A549 (cell line): ENCODE measurements at regions not wholly inside any gene's neighbourhood (a gene's known extent, or its start where the extent isn't known, plus 50 kb on each side); places are given as distances from the start of the nearest gene placed in this dataset.

Experiments used
- ATAC-seq, 2 experiments: fragments of 200-7000 bp in 1 of 2; fragments of >200 bp in 1 of 2; cut with Nextera tagmentation in 1 of 2; cut with Tn5 transposase in 1 of 2; 3 replicates each; pipeline versions ENCODE4 v1.8.0 to v1.9.1; 2018 to 2020; ENCODE audit warnings: mild to moderate bottlenecking in 1 of 2, moderate library complexity in 1 of 2
- CTCF ChIA-PET: fragments of 300-600 bp; sonication (Branson Sonifier 250); formaldehyde crosslinking; extraction: SDS; loops from one replicate; lab custom pipeline; 2021; ENCODE audit warnings: antibody characterized with exemption, inconsistent platforms; lab: Yijun Ruan, JAX
- POLR2A ChIA-PET: fragments of 350-600 bp; formaldehyde crosslinking; extraction: SDS; loops from one replicate; lab custom pipeline; 2021; ENCODE audit warnings: antibody characterized with exemption, inconsistent platforms; lab: Yijun Ruan, JAX
- DNase-seq, 2 experiments: peaks; one replicate each; pipeline versions ENCODE4 v3.0.0 to v3.0.0-alpha.2; 2011 to 2016; ENCODE audit warnings: low read depth in 1 of 2, low spot score in 1 of 2
- FAIRE-seq: peaks from 2 replicates; lab custom pipeline; 2011; peaks lifted over from hg19 to GRCh38; lab: Jason Lieb, UNC
- H3K27ac ChIP-seq, 2 experiments: fragments of >200 bp; sonication (Bioruptor Twin); formaldehyde crosslinking; 3 replicates each; pipeline ENCODE4 v1.5.1; 2016 to 2017
- H3K4me1 ChIP-seq: fragments of >200 bp; sonication (Bioruptor Twin); formaldehyde crosslinking; 3 replicates; pipeline ENCODE4 v1.6.1; 2016
- H3K4me2 ChIP-seq: fragments of >200 bp; sonication (Bioruptor Twin); formaldehyde crosslinking; 3 replicates; pipeline ENCODE4 v1.6.1; 2016
- H3K4me3 ChIP-seq: fragments of >200 bp; sonication (Bioruptor Twin); formaldehyde crosslinking; 3 replicates; pipeline ENCODE4 v1.5.1; 2016
- H3K9me3 ChIP-seq: fragments of >200 bp; sonication (Bioruptor Twin); formaldehyde crosslinking; 3 replicates; pipeline ENCODE4 v1.6.1; 2016
- CHD4 ChIP-seq: fragments of 200-600 bp; sonication (generic); IDR thresholded peaks from 2 replicates; pipeline ENCODE4 v1.6.1; 2016; ENCODE audit warnings: antibody characterized with exemption, mild to moderate bottlenecking, borderline replicate concordance
- ESRRA ChIP-seq: fragments of 150-350 bp; IDR thresholded peaks from 2 replicates; pipeline ENCODE4 v1.6.1; 2014; ENCODE audit warnings: mild to moderate bottlenecking, low read length, borderline replicate concordance
- JUN ChIP-seq, 2 experiments: fragments of >200 bp; sonication (Bioruptor Twin); formaldehyde crosslinking; IDR thresholded peaks; 2 replicates in 1 of 2; 3 replicates in 1 of 2; pipeline ENCODE4 v1.6.1; 2016 to 2017
- KDM1A ChIP-seq: fragments of 200-600 bp; sonication (generic); IDR thresholded peaks from 2 replicates; pipeline ENCODE4 v1.6.1; 2016; ENCODE audit warnings: low read depth, mild to moderate bottlenecking
- MAFK ChIP-seq: fragments of 450-650 bp; IDR thresholded peaks from 2 replicates; pipeline ENCODE4 v1.6.1; 2014; ENCODE audit not compliant: partially characterized antibody
- NPAS2 ChIP-seq: fragments of 250-450 bp; sonication (Bioruptor Pico); IDR thresholded peaks from 2 replicates; pipeline ENCODE4 v1.8.0; 2022; ENCODE audit warnings: mild to moderate bottlenecking, moderate library complexity, borderline replicate concordance
- NR3C1 ChIP-seq: fragments of >200 bp; sonication (Bioruptor Twin); formaldehyde crosslinking; IDR thresholded peaks from 3 replicates; pipeline ENCODE4 v1.6.1; 2017
- RAD21 ChIP-seq, 2 experiments: fragments of >200 bp in 1 of 2; sonication (Bioruptor Twin) in 1 of 2; formaldehyde crosslinking in 1 of 2; IDR thresholded peaks in 1 of 2; conservative IDR thresholded peaks in 1 of 2; 2 replicates in 1 of 2; 3 replicates in 1 of 2; pipeline ENCODE4 v1.6.1; 2012 to 2018; ENCODE audit warnings: inconsistent platforms in 1 of 2
- RFX5 ChIP-seq: fragments of 450-650 bp; IDR thresholded peaks from 2 replicates; pipeline ENCODE4 v1.7.1; 2014; ENCODE audit warnings: antibody characterized with exemption, mild to moderate bottlenecking, moderate library complexity
- SREBF2 ChIP-seq: fragments of 450-650 bp; IDR thresholded peaks from 2 replicates; pipeline ENCODE4 v1.6.1; 2014; ENCODE audit warnings: mild to moderate bottlenecking, moderate library complexity
- TFCP2L1 ChIP-seq: fragments of 250-450 bp; sonication (Bioruptor Pico); IDR thresholded peaks from 2 replicates; pipeline ENCODE4 v1.5.0; 2021; ENCODE audit warnings: mild to moderate bottlenecking
- ZC3H11A ChIP-seq: fragments of 450-650 bp; IDR thresholded peaks from 2 replicates; pipeline ENCODE4 v1.6.1; 2014; ENCODE audit warnings: antibody characterized with exemption, mild to moderate bottlenecking
- ZFP36 ChIP-seq: fragments of 450-650 bp; IDR thresholded peaks from 2 replicates; pipeline ENCODE4 v1.6.1; 2014; ENCODE audit warnings: borderline replicate concordance; ENCODE audit not compliant: partially characterized antibody
- WGBS: methylation state at CpG from one replicate; pipeline ENCODE4 v1.1.6; 2017; ENCODE audit errors: missing lambda C conversion rate; 5-methylcytosine and 5-hydroxymethylcytosine counted together
- TF ChIP-seq, protein P1 (sequence below): IDR thresholded peaks from 2 replicates; pipeline ENCODE4 v1.6.1; 2012
- TF ChIP-seq, protein P2 (sequence below): fragments of 250-450 bp; sonication (Bioruptor Pico); IDR thresholded peaks from 2 replicates; pipeline ENCODE4 v1.5.0; 2020; ENCODE audit warnings: low read depth, mild to moderate bottlenecking, moderate library complexity
- TF ChIP-seq, protein P3 (sequence below): IDR thresholded peaks from 2 replicates; pipeline ENCODE4 v1.6.1; 2012
- TF ChIP-seq, protein P4 (sequence below): fragments of 150-350 bp; IDR thresholded peaks from 2 replicates; pipeline ENCODE4 v1.6.1; 2014; ENCODE audit warnings: low read depth, mild to moderate bottlenecking, low read length
- TF ChIP-seq, protein P5 (sequence below): fragments of >200 bp; sonication (Bioruptor Twin); formaldehyde crosslinking; IDR thresholded peaks from 3 replicates; pipeline ENCODE4 v1.5.1; 2016

DNA sequence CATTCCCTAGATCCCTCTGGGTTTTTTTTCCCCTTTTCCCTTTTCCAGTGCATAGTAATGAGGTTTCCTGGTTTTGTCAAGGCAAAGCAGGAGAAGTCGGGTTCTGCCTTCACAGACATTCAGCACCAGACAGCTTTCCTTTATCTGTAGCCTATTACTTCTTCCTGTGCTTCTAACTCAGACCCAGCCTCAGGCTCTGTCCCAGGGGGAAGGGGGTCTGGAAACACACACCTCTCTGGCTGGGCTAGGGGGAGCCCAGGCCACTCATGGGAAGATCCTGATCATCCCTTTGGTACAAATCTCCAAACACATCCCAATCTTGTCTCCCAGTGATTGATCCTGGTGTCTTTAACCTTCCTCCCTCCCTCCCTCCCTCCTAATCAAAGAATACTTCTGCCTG is 656.4 kb downstream of the LMO4 start:
- H3K9me3 ChIP-seq = no peaks in the 10 kb centered on the region
- POLR2A ChIA-PET = no interaction called here
- no peak overlapping the region for H3K4me3 ChIP-seq
- H3K4me1 ChIP-seq = no peaks in the 10 kb centered on the region
- ATAC-seq = no peak
- FAIRE-seq = no peak
- no peak overlapping the region for H3K4me2 ChIP-seq
- CTCF ChIA-PET = interaction anchor here (0.6 kb wide), 1 partner anchor 104 kb away, joined by 3 read pairs; no protein-coding TSS in a partner anchor
- no peak for DNase-seq
- TF ChIP-seq, protein P1, sequence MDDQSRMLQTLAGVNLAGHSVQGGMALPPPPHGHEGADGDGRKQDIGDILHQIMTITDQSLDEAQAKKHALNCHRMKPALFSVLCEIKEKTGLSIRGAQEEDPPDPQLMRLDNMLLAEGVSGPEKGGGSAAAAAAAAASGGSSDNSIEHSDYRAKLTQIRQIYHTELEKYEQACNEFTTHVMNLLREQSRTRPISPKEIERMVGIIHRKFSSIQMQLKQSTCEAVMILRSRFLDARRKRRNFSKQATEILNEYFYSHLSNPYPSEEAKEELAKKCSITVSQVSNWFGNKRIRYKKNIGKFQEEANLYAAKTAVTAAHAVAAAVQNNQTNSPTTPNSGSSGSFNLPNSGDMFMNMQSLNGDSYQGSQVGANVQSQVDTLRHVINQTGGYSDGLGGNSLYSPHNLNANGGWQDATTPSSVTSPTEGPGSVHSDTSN = no peak
- TF ChIP-seq ZC3H11A (no peak), RFX5 (no peak), KDM1A (no peak), NR3C1 (no peak), NPAS2 (no peak), CHD4 (no peak), JUN (IDR thresholded peaks at IDR 0.05) (no peak), TFCP2L1 (CRISPR knock-in tag) (no peak), ESRRA (no peak), SREBF2 (no peak)
- TF ChIP-seq, protein P2, sequence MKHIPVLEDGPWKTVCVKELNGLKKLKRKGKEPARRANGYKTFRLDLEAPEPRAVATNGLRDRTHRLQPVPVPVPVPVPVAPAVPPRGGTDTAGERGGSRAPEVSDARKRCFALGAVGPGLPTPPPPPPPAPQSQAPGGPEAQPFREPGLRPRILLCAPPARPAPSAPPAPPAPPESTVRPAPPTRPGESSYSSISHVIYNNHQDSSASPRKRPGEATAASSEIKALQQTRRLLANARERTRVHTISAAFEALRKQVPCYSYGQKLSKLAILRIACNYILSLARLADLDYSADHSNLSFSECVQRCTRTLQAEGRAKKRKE (CRISPR knock-in tag) = no peak
- TF ChIP-seq, protein P3, sequence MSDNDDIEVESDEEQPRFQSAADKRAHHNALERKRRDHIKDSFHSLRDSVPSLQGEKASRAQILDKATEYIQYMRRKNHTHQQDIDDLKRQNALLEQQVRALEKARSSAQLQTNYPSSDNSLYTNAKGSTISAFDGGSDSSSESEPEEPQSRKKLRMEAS = no peak
- TF ChIP-seq, protein P4, sequence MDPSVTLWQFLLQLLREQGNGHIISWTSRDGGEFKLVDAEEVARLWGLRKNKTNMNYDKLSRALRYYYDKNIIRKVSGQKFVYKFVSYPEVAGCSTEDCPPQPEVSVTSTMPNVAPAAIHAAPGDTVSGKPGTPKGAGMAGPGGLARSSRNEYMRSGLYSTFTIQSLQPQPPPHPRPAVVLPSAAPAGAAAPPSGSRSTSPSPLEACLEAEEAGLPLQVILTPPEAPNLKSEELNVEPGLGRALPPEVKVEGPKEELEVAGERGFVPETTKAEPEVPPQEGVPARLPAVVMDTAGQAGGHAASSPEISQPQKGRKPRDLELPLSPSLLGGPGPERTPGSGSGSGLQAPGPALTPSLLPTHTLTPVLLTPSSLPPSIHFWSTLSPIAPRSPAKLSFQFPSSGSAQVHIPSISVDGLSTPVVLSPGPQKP = no peak
- TF ChIP-seq, protein P5, sequence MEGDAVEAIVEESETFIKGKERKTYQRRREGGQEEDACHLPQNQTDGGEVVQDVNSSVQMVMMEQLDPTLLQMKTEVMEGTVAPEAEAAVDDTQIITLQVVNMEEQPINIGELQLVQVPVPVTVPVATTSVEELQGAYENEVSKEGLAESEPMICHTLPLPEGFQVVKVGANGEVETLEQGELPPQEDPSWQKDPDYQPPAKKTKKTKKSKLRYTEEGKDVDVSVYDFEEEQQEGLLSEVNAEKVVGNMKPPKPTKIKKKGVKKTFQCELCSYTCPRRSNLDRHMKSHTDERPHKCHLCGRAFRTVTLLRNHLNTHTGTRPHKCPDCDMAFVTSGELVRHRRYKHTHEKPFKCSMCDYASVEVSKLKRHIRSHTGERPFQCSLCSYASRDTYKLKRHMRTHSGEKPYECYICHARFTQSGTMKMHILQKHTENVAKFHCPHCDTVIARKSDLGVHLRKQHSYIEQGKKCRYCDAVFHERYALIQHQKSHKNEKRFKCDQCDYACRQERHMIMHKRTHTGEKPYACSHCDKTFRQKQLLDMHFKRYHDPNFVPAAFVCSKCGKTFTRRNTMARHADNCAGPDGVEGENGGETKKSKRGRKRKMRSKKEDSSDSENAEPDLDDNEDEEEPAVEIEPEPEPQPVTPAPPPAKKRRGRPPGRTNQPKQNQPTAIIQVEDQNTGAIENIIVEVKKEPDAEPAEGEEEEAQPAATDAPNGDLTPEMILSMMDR = no peak
- H3K27ac ChIP-seq = no peak overlapping the region
- whole genome bisulfite sequencing = 70% methylated on average over 1 of the region's 1 CpG

DNA sequence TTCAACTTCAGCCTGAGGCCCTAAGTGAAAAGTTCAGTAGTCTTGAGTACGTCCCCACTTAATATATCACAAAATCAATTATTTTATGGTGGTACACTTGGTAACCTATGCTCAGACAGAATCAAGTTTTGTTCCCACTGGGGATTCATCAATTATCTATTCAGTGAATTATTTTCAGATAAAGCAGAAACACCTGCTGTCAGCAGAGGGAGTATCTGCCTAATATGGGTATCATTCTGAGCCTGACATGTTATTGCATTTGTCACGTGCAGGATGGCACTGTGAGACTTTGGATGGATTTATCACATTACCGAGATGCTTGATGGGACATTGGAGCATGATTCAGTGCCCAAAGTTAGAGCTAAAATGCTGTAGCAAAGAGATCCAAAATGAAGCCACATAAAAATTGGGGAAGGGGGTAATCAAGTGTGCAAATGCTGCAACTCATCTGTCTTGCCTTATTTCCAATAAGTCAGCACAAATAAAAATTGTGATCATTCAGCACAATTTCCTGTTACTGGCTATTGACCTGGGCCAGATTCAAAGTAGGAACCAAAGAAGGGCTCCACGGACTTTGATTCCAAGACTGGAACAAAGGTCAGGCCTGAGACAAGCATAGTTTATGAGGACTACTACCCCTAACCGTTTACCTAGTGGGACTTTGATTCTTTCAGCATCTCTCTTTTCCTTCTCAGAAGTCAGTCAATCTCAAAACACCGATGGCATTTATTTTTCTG is 657.6 kb downstream of the LMO4 start:
- TF ChIP-seq, protein P5 = peak; percentile 15; the same call in 1 of the 3 replicates
- TF ChIP-seq MAFK = peak; percentile 30
- no peak for TF ChIP-seq ZFP36
- peak in 1 of 2 experiments; percentile 32; a peak in 2 of 5 replicates for TF ChIP-seq RAD21 (conservative IDR thresholded peaks at IDR 0.05 in 1 of 2, IDR thresholded peaks at IDR 0.05 in 1 of 2)
- no peak for TF ChIP-seq NR3C1
- no peak overlapping the region for H3K4me3 ChIP-seq
- ATAC-seq = no peak
- no peaks in the 10 kb centered on the region for H3K4me1 ChIP-seq
- no peak overlapping the region for H3K27ac ChIP-seq
- H3K4me2 ChIP-seq = no peak overlapping the region
- no peak for FAIRE-seq
- CTCF ChIA-PET = interaction anchor here (1.3 kb wide), 1 partner anchor 10 kb away, joined by 3 read pairs; no protein-coding TSS in a partner anchor
- no peaks in the 10 kb centered on the region for H3K9me3 ChIP-seq
- peak in 1 of 2 experiments; percentile 11 for DNase-seq
- whole genome bisulfite sequencing = 61% methylated on average over 6 of the region's 6 CpGs
- POLR2A ChIA-PET = no interaction called here
